GM18870 (cell line): ENCODE measurements at regions not wholly inside any gene's neighbourhood (a gene's known extent, or its start where the extent isn't known, plus 50 kb on each side); places are given as distances from the start of the nearest gene placed in this dataset.

Experiments used
- ATAC-seq: cut with Tn5 transposase; IDR thresholded peaks from one replicate; pipeline ENCODE4 v1.9.1; 2021; ENCODE audit warnings: moderate library complexity; ENCODE audit not compliant: unreplicated experiment

DNA sequence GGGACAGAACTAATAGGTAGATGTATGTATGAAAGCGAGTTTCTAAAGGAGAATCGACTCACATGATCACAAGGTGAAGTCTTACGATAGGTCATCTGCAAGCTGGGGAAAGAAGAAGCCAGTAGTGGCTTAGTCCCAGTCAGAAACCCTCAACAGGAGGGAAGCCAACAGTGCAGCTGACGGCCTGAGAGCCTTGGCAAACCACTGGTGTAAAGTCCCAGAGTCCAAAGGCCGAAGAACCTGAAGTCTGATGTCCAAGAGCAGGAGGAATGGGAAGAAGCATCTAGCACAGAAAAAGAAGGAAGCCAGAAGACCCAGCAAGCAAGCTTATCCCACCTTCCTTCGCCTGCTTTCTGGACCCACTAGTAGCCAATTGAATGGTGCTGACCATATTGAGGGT lies 507.6 kb upstream of the ARGLU1 start:
- no peak for ATAC-seq

DNA sequence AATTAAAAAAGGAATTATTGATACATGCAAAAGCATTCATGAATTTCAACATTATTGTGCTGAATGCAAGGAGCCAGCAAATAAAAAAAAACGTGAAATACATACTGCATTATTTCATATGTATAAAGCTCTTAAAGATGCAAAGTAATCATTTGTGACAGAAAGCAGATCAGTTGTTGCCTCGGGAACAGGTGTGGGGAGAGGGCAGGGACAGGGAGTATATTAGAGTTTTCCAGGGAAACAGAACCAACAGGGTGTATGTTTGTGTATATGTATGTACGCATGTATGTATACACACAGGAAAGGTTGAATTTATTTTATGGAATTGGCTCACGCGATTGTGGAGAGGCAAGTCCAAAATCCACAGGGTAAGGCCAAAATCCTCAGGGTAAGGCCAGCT lies 502.9 kb upstream of the ARGLU1 start:
- no peak for ATAC-seq

DNA sequence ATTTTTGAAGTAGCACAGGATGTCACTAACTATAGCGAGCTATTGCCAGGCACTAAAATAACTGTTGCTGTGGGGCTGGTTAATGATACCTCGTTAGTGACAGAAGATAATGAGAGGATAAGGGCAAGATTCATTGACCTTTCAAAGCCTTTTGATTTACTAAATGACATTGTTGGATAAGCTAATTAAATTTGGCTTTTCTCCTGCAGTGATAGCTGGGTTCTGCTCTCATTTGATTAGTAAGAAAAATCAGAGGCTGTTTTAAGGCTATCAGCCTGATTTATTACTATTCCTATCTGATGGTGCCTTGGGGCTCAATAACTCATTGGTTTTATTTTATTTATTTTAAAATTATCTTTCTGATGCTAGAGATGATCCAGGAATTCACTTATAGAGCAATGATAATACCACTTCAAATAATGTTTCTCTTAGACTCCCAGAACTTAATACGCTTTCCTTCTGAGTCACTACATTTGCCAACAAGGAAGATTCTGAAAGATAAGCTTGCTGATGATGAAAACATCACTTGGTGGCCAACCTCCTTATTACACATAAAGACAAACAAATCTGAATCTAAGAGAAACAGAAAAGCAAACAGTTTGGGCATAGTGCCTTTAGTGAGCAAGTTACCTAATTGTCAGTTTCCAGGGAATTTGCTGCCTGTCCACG lies 501.3 kb upstream of the ARGLU1 start:
- ATAC-seq: no peak

DNA sequence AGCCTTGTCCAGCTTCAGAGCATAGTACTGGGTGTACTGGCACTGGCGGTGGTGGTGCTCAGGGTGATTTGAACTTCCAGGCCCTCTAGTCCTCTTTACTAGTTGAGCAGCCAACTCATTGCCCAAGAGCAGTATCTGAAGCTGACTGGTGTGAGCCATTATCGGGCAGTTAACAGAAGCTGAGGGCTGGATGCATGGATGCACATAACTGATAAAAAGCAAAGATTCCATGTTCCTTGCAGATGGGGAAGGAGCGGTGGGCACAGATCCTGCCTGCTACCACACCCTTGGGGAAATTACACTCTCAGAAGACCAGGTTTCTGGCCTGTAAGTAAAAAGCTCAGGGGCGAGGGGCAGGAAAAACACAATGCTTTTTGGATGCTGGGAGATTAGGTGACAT lies 499.4 kb upstream of the ARGLU1 start:
- ATAC-seq: no peak

DNA sequence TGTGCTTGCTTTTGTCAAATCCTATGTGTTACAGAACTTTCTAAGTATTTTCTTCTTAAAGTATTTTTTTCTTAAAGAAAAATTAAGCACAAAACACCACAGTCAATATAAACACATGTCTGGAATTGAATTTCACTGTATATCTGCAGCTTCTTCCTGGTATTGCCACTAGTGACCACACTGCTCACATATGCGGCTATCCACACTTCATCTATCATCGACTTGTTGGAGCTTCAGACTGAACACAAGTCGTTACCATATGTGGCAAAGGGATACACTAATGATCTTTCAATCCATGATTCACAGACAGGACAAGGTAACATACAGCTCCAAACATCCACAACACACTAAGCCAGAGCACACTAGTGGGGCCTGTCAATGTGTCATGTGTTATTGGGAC lies 498.4 kb upstream of the ARGLU1 start:
- ATAC-seq: no peak

DNA sequence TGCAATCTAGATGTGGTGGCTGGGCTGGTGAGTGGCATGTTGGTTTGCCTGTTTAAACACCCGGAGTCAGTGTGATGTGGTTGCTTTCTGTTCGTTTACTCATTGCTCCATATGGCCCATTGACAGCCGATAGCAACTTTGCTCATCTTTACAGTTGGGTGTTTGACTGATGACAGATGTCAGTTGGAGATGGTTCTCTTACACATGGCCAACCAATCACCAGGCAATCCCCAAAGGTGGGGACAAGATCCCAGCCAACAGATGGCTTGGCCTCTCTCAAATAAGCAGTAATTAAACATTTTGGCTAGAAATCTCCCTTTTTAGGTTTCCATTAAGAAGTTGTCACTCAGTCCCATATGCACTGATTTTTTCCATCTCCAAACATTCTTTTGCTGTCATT lies 497.1 kb upstream of the ARGLU1 start:
- no peak for ATAC-seq

DNA sequence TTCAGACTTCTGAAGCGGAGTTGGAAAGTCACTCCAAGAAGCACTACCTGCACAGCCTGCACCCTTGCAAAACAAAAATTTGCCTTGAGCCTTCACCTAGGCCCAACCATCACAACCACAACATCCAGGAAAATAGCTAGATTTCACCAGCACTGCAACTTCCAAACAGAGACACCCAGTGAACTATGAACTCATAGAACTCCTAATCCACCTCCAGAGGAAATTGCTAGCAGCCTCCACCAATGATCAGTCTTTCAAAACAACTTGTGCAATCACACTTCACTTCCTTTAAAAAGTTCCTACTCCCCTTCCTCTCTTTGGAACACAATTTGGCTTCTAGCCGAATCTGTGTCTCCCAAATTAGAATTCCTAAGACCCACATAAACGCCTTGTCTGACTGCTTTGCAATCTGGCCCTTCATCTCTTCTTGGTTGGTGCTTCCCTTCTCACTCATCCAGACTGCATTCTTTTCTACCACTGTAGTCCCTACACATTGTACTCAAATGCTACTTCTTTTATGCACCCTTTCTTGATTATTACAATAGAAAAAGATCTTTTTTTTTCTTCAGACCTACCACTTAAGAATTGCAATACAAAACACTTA lies 489.2 kb upstream of the ARGLU1 start:
- no peak for ATAC-seq

DNA sequence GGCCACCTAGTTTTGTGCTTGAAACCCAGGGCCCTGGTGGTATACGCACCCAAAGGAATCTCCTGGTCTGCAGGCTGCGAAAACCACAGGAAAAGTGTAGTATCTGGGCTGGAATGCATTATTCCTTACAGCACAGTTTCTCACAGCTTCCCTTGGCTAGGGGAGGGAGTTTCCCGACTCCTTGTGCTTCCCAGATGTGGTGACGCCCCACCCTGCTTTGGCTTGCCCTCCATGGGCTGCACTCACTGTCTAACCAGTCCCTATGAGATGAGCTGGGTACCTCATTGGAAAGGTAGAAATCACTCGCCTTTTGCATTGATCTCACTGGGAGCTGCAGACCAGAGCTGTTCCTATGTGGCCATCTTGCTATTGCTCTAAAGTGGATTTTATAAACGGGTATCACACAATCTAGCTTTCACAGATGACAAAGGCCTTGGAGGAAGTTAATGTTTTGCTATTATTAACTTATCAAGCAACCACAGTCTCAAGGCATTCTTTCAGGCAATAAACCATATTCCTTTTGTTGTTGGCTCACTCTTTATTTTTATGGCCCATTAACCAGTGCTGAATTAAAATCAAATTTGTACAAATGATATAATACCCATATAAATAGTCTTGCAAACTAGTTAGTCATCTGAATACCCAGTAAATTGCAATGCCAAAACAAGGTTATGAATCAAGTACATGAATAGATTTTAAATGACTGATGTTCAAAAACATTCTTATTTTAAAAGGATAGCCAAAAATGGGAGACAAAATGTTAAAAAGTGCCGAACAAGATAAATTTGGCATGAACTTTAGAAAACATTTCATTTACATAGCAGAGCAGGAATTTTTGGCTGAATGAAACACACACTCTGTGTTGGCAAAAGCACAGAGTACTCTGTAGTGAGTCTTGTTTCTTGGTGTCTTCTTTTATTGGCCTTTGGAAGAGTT lies 475.4 kb upstream of the ARGLU1 start:
- ATAC-seq: no peak

DNA sequence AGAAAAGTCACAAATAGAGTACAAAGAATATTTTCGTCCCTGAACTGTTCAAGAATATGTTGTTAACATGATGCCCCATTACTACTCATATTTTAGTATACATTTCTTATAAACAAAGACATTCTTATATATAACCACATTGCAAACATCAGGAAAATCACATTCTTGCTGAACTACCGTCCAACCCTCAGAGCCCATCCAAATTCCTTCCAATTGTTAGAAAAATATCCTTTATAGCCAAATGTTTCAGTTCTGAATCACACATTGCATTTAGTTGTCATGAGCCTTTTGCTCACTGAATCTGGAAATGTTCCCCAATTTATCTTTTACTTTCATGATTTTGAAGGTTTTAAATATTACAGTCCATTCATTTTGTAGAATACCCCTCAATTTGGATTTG lies 467.8 kb upstream of the ARGLU1 start:
- no peak for ATAC-seq

DNA sequence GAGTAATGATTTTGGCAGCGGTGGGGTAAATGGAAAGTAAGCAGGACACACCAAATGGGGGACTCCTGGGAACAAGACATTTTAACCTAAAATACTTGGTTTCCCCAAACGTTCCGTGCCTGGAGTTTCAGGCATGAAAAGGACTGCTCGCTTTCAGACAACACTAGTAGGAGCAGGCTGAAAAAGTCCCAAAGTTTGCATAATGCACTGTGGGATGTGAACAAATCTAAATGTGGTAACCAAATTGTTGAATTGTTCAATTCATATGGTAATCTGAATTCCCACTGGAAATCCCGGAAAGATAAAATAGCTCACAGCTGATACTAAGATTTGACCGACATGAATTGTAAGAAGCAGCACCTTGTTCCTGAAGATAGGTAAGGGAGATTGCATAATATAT lies 467.2 kb upstream of the ARGLU1 start:
- no peak for ATAC-seq

DNA sequence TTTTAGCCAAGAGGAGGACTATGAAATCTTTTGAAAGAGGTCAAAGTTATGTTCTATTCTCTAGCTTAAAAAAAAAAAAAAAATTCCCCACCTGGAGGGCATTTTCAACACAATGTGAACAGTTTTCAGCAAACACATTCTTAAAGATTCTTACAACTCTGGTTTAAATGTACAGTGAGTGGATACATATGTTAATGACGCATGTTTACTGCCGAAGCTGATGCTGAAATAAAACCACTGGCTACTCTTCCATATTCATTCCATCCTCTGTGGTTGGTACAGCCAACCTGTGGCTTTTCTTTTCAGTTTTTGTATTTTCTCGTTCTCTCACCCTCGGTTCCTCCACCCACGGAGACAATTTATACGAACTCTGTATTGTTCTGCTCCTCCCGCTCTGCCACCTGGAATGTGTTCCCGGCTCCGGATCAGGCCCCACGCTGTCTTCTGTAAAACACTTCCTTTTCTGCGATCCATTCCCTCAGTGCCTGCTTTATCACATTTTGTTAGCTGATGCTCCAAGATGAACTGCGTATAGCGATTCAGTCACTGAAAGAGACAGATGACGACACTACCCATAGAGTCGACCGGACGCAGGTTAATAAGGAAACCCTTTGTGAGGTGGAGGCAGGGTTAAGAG lies 466.4 kb upstream of the ARGLU1 start:
- ATAC-seq: no peak

DNA sequence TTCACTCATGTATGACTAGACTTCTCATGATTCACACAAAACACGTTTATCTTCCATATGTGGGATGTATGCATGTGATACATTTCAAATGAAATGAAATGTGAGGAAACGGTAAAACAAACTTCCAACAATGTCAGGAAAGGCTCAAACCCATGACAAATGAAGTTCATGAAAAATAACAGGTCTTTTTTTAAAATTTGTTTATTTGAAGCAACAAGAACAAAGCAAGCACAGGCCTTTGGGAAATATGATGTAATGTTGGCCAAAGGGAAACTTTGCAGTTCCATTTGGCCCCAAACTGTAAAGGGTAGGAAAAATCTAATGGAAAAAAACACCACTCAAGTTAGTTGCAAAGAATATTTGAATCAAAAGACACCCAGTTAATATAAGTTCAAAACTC lies 463.8 kb upstream of the ARGLU1 start:
- no peak for ATAC-seq

DNA sequence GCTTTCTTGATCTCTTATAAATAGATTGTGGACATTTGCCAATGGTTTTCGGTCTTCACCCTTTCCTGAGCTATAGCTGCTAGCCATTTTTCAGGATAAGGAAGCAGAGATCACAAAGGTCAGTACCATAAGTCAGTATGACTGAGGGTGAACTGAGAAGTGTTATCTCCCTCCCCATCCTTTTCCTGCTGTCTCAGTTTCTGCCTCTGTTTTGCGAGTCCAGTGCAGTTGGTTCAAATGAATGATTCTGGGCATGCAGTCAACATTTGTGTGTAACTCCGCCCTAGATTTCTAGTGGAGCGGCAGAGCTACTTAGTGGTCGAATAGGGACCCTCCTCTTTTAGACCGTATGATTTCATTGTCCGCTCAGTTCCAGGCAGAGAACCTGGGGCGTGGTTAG lies 460.8 kb upstream of the ARGLU1 start:
- no peak for ATAC-seq

DNA sequence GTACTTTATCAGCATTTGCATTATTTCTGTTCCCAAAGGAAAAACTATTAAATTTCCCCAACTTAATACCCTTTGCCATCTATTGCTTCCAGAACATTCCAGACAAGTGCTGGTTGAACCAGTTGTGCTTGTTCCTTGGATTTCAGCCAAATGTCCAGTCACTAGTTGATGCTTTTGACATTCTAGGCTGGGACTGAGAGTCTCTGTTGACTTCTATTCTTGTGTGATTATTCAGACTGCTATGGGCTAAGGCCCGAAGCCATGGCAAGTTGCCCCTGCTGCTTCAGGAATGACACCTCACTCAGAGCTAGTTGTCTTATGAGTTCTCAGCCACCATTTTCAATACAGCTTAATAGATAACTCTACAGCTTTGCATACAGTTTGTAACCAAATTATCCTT lies 458.1 kb upstream of the ARGLU1 start:
- ATAC-seq: no peak

DNA sequence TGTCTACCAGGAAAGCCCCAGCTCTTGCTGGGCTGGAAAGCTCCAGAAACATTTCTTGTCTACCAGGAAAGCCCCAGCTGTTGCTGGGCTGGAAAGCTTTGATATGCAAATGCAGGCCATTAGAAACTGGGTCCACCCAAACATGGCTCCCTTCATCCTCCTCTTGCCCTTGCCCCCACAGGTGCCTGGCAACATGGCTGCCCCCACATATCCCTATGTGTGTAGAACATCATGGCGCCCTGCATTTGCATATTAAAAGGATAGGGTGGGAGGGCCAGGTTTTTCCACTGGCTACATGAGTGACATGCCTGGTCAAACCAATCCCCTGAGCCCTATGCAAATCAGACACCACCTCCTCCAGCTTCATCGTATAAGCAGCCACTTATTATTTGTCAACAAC lies 455.4 kb upstream of the ARGLU1 start:
- ATAC-seq: no peak

DNA sequence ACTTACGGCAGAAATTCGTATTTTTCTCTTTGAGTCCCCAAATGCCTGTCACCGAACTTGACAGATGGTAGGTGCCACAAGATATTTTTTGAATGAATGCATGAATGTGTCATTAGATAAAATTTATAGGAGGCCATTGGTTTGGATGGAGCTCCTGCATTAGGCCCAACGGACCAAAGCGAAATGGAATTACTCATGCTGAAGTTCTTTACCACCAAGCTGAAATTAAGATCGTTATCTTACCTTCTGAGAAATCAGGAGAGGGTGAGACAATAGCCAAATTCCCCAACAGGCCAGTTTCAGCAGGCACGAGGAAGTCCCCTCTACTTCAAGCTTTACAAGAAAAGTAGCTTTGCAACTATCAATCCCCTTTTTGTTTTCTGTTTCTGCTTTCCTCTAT lies 452.5 kb upstream of the ARGLU1 start:
- no peak for ATAC-seq

DNA sequence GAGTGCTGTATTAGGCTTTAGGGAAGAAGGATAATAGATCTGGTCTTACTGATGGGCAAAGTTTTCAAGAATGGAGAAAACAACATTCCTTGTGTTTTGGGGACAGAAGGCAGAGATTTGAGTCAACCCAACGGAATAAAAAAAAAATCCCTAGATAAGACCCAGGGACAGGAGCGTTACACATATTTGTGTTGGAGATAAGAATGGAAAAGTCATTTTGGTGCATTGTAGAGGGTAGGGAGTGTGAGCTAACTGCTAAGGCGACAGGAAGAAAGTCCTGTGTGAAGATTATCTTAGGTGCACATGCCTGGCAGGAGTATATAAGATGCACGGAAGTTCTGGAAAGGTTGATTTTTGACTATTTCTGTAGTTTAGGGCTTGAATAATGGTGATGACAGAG lies 450.3 kb upstream of the ARGLU1 start:
- ATAC-seq: no peak

DNA sequence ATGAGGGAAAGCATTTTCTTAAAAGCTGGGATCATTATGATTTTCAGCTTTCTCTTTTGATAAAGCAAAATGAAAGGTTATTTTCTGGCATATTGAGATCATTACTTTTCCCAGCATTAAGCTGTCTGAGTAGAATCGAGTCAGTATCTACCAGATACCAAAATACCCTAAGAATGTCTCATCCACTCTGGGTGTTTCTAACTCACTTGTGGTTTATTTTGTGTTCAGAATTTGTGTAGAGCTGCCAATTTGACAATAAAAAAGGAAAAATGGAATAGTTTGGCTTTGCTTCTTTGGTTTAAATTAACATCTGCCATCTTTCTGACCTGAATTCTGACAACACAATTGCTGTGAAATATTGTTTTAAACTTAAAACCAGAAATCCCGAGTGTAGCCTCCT lies 438.7 kb upstream of the ARGLU1 start:
- ATAC-seq: no peak

DNA sequence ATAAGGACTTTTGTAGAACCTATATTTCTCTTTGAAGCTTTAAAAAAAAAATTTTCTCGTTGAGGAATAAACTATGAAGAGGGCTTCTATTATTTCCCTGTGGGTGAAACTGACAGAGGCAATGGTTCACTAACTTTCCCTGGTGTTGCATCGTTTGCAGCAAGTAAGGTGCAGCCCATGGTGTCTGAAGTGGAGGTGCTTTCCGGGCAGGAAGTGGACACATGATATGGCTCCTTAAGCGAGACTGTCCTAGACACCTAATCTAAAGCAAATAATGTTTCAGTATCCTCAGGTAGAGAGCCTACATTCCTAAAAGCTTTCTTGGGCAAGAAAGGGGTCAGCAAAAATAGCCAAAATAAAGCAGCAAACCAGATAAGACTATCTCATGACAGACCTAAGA lies 437.6 kb upstream of the ARGLU1 start:
- ATAC-seq: no peak

DNA sequence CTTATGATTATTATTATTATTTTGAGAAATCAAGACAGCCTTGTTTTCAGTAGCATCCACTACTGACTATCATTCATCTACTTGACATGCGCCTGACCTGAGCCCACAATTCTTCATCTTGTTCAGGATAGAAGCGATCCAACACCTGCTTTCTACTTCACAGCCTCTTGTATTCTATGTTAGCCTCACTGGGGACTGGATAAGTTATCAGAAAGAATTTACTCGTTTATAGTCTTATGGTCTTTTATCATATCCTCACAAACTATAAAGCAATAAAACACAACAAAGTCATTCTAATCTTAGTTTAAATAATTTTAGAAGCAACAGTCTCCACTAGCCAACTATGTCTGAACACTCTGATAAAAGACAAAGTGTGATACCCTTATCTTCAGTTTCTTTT lies 436.0 kb upstream of the ARGLU1 start:
- no peak for ATAC-seq

DNA sequence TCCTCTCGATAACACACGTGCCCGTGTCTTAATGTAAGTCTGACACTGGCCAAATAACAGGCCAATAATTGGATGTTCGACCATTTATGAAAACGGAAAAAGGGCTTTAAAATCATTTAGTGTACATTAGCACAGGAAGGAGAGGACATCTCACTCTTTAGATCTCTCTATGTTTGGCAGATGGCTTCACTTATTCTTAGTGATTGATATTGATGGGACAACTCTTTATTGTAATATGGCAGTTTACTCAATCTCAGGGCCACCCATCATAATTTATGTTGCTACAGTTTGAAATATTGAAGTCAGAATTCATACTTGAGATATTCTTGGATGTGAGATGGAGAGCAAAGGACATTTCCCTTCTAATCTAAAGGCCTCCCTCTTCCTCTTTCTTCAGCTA lies 430.7 kb upstream of the ARGLU1 start:
- no peak for ATAC-seq

DNA sequence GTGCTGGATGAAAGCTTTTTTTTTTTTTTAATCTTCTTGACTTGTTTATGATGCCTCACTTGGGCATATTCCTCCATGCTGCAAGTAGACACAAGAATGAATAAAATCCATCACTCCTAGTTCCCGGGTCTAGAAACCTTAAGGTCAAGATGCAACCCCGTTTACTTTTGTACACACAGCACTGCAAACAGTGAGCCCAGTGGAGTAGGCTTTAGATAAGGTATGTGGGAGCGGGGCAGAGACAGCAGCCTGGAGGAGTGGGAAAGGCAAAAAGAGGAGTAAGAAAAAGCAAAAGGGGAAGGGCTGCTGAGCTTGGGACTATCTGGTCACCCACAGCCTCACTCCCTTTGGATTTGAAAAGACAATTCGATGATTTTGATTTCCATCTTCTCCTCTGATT lies 429.8 kb upstream of the ARGLU1 start:
- ATAC-seq: no peak
